HG03439 (cell line): ENCODE measurements at regions not wholly inside any gene's neighbourhood (a gene's known extent, or its start where the extent isn't known, plus 50 kb on each side); places are given as distances from the start of the nearest gene placed in this dataset.

Experiments used
- ATAC-seq: cut with Tn5 transposase; IDR thresholded peaks from one replicate; pipeline ENCODE4 v1.9.1; 2021; ENCODE audit warnings: mild to moderate bottlenecking, moderate library complexity; ENCODE audit not compliant: unreplicated experiment

DNA sequence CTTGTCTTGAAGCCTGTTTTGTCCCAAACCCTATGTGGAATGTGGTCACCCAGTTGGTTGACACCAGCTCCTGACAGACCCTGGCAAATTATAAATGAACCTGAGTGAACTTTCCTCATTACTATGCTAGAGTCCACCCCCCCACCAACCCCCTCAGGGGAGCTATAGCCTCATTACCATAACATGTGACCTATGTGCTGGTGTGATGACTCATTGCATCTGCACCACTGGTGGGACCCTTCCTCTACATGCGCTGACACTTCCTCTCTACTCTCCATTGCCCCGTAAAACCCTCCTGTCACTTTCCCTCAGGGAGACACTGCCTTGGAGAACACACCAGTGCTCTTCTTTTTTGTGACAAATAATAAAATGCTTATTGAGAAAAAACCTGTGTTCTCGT is 105.0 kb upstream of the SESN3 start:
- ATAC-seq: no peak

- ATAC-seq: no peak
Measured at GRCh38 chr11:95331161-95331560, 100.2 kb upstream of the SESN3 start.

DNA sequence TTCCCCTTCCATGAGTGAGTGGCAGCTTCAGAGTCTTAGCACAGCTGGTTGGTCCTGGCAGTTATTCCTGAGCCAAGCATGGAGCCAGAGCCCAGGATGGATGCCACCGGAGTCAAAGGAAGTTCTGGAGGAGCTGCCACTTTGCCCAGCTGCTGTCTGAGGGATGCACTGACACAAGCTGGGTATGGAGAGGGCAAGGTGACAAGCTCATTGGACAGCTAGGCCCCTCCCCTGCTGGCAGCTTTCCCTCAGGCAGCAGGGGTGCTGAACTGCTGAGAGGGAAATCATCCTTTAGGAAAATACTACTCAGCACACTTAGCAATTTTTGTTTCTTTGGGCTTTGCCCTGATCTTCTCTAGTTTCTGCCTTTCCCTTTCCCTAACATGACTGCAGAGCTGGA is 99.3 kb upstream of the SESN3 start:
- ATAC-seq: no peak

GRCh38 chr11:95327273-95327948 is 96.4 kb upstream of the SESN3 start:
- ATAC-seq: no peak

- no peak for ATAC-seq
Measured at GRCh38 chr11:95325777-95326258, 94.8 kb upstream of the SESN3 start.

GRCh38 chr11:95324826-95325225 is 93.8 kb upstream of the SESN3 start:
- ATAC-seq: no peak

DNA sequence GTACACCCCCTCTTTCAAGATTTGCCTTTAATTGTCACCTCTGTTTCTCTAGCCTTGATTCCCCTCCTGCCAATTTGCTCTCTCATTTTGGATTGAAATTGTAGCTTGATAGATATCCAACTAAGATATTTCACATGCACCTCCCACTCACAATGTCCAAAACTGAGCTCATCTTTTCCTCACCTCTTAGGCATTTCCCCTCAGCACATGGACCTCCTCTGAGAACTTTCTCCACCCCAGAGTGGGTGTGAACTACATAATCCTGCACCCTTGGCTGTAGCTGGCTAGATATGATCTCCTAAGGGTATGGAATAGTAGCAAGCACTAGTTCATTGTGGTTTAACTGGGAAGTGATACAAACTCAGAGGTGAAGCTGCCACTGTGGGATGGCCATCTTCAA is 91.5 kb upstream of the SESN3 start:
- no peak for ATAC-seq

DNA sequence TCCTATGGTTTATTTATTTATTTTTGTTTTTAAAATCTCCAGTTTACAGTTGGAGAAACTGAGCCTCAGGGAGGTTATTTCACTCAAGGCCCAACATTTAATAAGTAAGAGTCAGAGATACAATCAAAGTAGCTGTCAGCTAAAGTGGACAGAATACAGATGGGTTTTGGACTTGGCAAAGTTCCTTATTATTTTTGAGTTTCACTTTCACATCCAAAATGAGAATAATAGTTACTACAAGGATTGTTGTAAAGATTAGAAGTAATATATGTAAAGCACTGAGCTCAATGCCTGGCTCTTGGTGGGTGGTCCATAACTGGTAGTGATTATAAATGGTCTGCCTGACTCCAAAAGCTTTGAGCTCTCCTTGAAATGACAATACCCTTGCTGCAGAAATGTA is 87.5 kb upstream of the SESN3 start:
- ATAC-seq: no peak

- ATAC-seq: no peak
Measured at GRCh38 chr11:95308512-95309035, 77.6 kb upstream of the SESN3 start.

DNA sequence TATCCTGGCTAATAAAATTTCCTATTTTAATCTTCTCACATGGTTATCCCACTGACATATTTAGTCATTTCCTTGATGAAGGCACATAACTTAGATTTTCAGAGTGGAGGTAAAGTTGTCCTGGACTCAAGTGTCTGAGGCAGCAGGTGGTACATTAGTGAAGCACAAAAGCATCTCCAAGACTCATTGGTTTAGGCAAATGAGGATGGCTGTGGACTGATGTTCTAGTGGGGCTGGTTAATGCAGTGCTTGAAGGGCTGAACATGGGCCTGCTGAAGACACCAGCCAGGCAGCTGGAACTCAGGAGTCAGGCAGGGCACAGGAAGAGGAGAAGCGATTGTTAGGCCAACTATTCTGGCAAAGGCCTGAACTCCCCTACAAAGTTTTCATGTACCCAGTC is 76.3 kb upstream of the SESN3 start:
- no peak for ATAC-seq

- ATAC-seq: no peak
Measured at GRCh38 chr11:95306801-95307200, 75.8 kb upstream of the SESN3 start.

- ATAC-seq: no peak
Measured at GRCh38 chr11:95306123-95306522, 75.1 kb upstream of the SESN3 start.

DNA sequence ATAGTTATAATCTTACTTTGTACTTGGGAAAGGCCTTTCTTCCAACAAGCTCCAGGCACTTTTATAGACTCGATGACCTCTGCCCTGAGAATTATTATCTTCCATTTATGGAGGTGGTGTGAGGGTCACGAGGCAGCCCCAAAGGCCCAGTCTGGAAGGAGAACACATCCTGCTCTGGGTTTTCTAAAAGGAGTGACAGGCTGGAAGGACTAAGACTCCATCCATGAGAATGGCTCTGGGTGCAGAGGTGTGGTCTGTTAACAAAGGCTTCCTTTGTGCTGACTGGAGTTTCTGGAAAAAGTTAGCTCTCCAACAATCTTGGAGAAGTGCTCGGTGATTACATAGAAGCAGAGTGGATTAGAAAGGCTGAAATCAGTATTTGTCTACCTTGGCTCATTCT is 74.7 kb upstream of the SESN3 start:
- no peak for ATAC-seq

- no peak for ATAC-seq
Measured at GRCh38 chr11:95304777-95305176, 73.8 kb upstream of the SESN3 start.

DNA sequence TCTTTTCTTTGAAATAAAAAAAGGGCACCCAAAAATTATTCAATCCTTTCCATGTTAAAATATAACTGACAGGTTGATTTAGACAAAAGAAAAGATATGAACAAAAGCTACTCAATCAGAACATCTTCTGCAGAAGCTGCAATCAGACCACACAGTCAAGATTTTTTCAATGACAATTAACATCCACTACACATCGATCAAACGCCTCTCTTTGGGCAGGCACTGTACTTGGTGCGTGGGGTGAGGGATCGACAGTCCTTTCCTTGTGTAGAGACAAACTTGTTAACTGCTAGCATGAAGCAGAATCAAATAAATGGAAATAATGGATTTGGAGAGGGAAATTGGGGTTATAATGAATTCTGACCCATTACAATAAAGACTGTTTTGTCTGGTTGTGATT is 71.2 kb upstream of the SESN3 start:
- no peak for ATAC-seq

DNA sequence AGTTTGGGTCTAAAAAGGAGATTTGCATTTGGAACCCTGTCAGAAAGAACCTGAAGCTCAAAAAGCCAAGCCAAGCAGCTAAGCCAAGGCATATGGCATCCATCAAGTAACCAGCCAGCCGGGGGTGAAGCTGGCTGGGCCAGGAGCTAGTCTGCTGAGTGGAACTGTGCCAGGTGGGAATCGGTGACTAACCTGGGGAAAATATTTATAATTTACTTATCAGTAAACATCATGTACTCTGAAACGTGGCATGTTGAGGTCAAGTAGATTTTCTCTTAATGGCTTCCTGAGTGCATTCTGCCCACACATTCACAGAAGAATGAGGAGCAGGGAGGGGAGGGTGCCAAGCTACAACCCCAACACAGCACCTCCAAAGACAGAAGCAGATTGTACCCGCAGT is 70.5 kb upstream of the SESN3 start:
- no peak for ATAC-seq

DNA sequence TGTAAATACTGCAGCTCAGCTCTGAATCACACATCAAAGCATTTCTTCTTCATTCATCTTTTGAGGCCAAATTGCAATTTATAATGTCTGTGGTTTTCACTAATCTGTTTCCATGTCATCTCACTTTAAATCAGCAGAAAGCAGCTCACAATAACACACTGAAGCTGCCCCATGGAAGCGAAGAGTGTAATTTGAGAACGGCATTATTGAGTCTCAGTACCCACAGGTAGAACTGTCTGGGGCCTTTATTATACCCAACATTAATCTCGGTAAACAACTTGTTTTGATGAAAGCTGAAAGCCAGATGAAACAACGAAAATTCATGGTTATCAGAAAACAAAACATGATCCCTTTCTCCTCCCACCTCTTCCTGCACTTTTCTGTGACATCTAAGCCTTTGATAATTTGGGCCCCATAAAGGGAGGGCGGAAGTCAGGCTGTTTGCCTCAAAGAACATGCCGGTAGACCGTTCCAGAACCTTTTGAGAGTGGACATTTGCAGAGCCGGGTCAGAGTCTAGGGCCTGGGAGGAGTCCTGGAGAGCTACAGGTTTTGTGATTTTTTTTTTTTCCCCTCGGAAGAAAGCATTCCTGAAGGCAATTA is 68.2 kb upstream of the SESN3 start:
- ATAC-seq: no peak

GRCh38 chr11:95297680-95298452 is 66.9 kb upstream of the SESN3 start:
- no peak for ATAC-seq

GRCh38 chr11:95296621-95297025 is 65.6 kb upstream of the SESN3 start:
- peak; percentile 85 for ATAC-seq

DNA sequence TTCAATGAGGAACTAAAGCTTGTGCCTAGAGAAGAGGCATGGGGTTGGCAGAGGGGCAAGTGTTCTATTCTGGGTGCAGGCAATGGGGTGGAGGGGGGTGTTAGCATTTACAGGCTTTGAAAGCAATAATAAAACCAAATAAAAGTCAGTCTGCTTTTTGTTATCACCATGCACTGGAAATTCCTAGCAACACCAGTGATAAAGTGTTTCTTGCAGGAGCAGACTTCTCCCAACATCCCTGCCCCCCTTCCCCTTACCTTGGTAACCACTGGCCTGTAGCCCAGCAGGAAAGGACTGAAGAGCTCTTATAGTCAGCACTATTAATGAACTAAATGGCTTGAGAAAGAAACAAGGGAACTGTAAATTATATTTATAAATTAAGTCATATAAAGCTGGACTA is 65.2 kb upstream of the SESN3 start:
- no peak for ATAC-seq

GRCh38 chr11:95295382-95296149 is 64.6 kb upstream of the SESN3 start:
- no peak for ATAC-seq
